Gastrocnemius medialis (tissue), 4 donors: ENCODE measurements at regions not wholly inside any gene's neighbourhood (a gene's known extent, or its start where the extent isn't known, plus 50 kb on each side); places are given as distances from the start of the nearest gene placed in this dataset.
"Not testable (repeated sequence)": the region's sequence is repeated elsewhere in the genome, so short reads cannot be mapped to it uniquely, and the experiment has no call there.

Experiments used
- CTCF ChIP-seq, 5 experiments: fragments of 450-650 bp in 3 of 5; fragments of 200-600 bp in 2 of 5; sonication (generic) in 2 of 5; IDR thresholded peaks in 4 of 5; conservative IDR thresholded peaks in 1 of 5; 1 replicate in 4 of 5; 2 replicates in 1 of 5; pipeline ENCODE4 v1.5.1; 2016 to 2019; ENCODE audit warnings: antibody characterized with exemption in 5 of 5, mild to moderate bottlenecking in 3 of 5, moderate library complexity in 3 of 5
- POLR2A ChIP-seq, 2 donors: fragments of 450-650 bp; IDR thresholded peaks; one replicate each; pipeline ENCODE4 v1.6.1; 2017; ENCODE audit warnings: antibody characterized with exemption in 2 of 2, mild to moderate bottlenecking in 2 of 2, moderate library complexity in 2 of 2

GRCh38 chr20:30417387-30417786 is 840.1 kb upstream of the DEFB115 start:
- TF ChIP-seq CTCF (IDR thresholded peaks at IDR 0.05 in 4 of 5, conservative IDR thresholded peaks at IDR 0.05 in 1 of 5); POLR2A (IDR thresholded peaks at IDR 0.05): not testable (repeated sequence)
